IMR-90 (cell line): ENCODE measurements at regions not wholly inside any gene's neighbourhood (a gene's known extent, or its start where the extent isn't known, plus 50 kb on each side); places are given as distances from the start of the nearest gene placed in this dataset.

Experiments
- ATAC-seq: fragments of 200-7000 bp; cut with Tn5 transposase; 2 replicates; pipeline ENCODE4 v1.9.1; 2020; ENCODE audit warnings: low read depth, mild to moderate bottlenecking, moderate library complexity
- BruUV-seq: library from RNA; stranded (reverse); fragments of 400-500 nt; replicated peaks from 2 replicates; lab custom pipeline; 2021; lab: Mats Ljungman, UMichigan
- CTCF ChIA-PET: fragments of 300-600 bp; formaldehyde crosslinking; extraction: SDS; loops from one replicate; lab custom pipeline; 2021; ENCODE audit warnings: antibody characterized with exemption; lab: Yijun Ruan, JAX
- POLR2A ChIA-PET: fragments of 300-600 bp; sonication (Branson Sonifier 250); formaldehyde crosslinking; loops from one replicate; lab custom pipeline; 2022; ENCODE audit warnings: antibody characterized with exemption; ENCODE audit not compliant: unreplicated experiment; lab: Charles Lee
- DNase-seq: peaks from one replicate; pipeline ENCODE4 v3.0.0; 2013
- H2AFZ ChIP-seq: replicated peaks from 2 replicates; pipeline ENCODE3; 2013; ENCODE audit warnings: low read length, mild to moderate bottlenecking; ENCODE audit not compliant: poor library complexity
- H2AK5ac ChIP-seq: 2 replicates; pipeline ENCODE4 v1.6.1; 2013; ENCODE audit warnings: low read depth, low read length, inconsistent platforms
- H2AK9ac ChIP-seq: replicated peaks from 2 replicates; pipeline ENCODE3; 2013; ENCODE audit warnings: mild to moderate bottlenecking, low read depth, low read length, moderate library complexity; ENCODE audit not compliant: poor library complexity
- H2BK120ac ChIP-seq: 2 replicates; pipeline ENCODE4 v1.6.1; 2013; ENCODE audit warnings: low read depth, low read length, inconsistent platforms
- H2BK15ac ChIP-seq: 3 replicates; pipeline ENCODE4 v1.6.1; 2013; ENCODE audit warnings: low read depth, low read length, inconsistent platforms
- H2BK20ac ChIP-seq: 2 replicates; pipeline ENCODE4 v1.6.1; 2013; ENCODE audit warnings: low read depth, mild to moderate bottlenecking, inconsistent platforms, low read length, moderate library complexity
- H2BK5ac ChIP-seq: 2 replicates; pipeline ENCODE4 v1.6.1; 2013; ENCODE audit warnings: mild to moderate bottlenecking, low read depth, low read length, inconsistent platforms; ENCODE audit not compliant: poor library complexity, severe bottlenecking
- H3K14ac ChIP-seq: replicated peaks from 2 replicates; pipeline ENCODE4 v1.6.1; 2013; ENCODE audit warnings: low read depth, low read length, inconsistent platforms
- H3K18ac ChIP-seq: 2 replicates; pipeline ENCODE4 v1.6.1; 2013; ENCODE audit warnings: low read depth, low read length, control low read depth
- H3K23ac ChIP-seq: 2 replicates; pipeline ENCODE4 v1.6.1; 2013; ENCODE audit warnings: low read depth, low read length, inconsistent platforms
- H3K27ac ChIP-seq: 2 replicates; pipeline ENCODE4 v1.5.1; 2013; ENCODE audit warnings: mild to moderate bottlenecking, control low read depth, low read length; ENCODE audit not compliant: insufficient read depth
- H3K27me3 ChIP-seq: 2 replicates; pipeline ENCODE4 v1.6.1; 2013; ENCODE audit warnings: low read length; ENCODE audit not compliant: control insufficient read depth, insufficient read depth
- H3K36me3 ChIP-seq: 2 replicates; pipeline ENCODE4 v1.6.1; 2013; ENCODE audit warnings: low read length, mixed read lengths; ENCODE audit not compliant: control insufficient read depth, insufficient read depth
- H3K4ac ChIP-seq: 2 replicates; pipeline ENCODE4 v1.6.1; 2013; ENCODE audit warnings: low read depth, low read length, inconsistent platforms
- H3K4me1 ChIP-seq: 2 replicates; pipeline ENCODE4 v1.6.1; 2013; ENCODE audit warnings: low read length, mixed read lengths; ENCODE audit not compliant: control insufficient read depth, insufficient read depth
- H3K4me2 ChIP-seq: 2 replicates; pipeline ENCODE4 v1.6.1; 2013; ENCODE audit warnings: low read depth, mild to moderate bottlenecking, control low read depth, low read length, moderate library complexity
- H3K4me3 ChIP-seq: 2 replicates; pipeline ENCODE4 v1.5.1; 2013; ENCODE audit warnings: low read depth, mild to moderate bottlenecking, control low read depth, low read length, moderate library complexity; ENCODE audit not compliant: insufficient read depth
- H3K56ac ChIP-seq: 2 replicates; pipeline ENCODE4 v1.6.1; 2013; ENCODE audit warnings: low read length, inconsistent platforms; ENCODE audit not compliant: insufficient read depth; ENCODE audit errors: extremely low read depth
- H3K79me1 ChIP-seq, 2 experiments: 2 replicates each; pipeline ENCODE4 v1.6.1; 2013; ENCODE audit warnings: low read length in 2 of 2, inconsistent platforms in 1 of 2, low read depth in 1 of 2
- H3K9ac ChIP-seq: 2 replicates; pipeline ENCODE4 v1.6.1; 2013; ENCODE audit warnings: low read depth, low read length, control low read depth
- H3K9me1 ChIP-seq: 2 replicates; pipeline ENCODE4 v1.6.1; 2013; ENCODE audit warnings: low read length, inconsistent platforms; ENCODE audit not compliant: insufficient read depth
- H3K9me3 ChIP-seq: 2 replicates; pipeline ENCODE4 v1.6.1; 2013; ENCODE audit warnings: low read length; ENCODE audit not compliant: control insufficient read depth, insufficient read depth
- H4K20me1 ChIP-seq: 2 replicates; pipeline ENCODE4 v1.6.1; 2013; ENCODE audit warnings: low read length, inconsistent platforms; ENCODE audit not compliant: insufficient read depth
- H4K5ac ChIP-seq: 2 replicates; pipeline ENCODE4 v1.6.1; 2013; ENCODE audit warnings: mild to moderate bottlenecking, low read depth, low read length, control low read depth
- H4K8ac ChIP-seq, 2 experiments: 2 replicates each; pipeline ENCODE4 v1.6.1; 2013; ENCODE audit warnings: low read depth in 2 of 2, low read length in 2 of 2, control low read depth in 1 of 2, inconsistent platforms in 1 of 2
- H4K91ac ChIP-seq: 2 replicates; pipeline ENCODE4 v1.6.1; 2013; ENCODE audit warnings: low read depth, low read length, inconsistent platforms; ENCODE audit not compliant: insufficient read depth
- BHLHE40 ChIP-seq: fragments of 150-350 bp; IDR thresholded peaks from 2 replicates; pipeline ENCODE4 v1.6.1; 2016; ENCODE audit warnings: mild to moderate bottlenecking, low read depth, low read length
- CEBPB ChIP-seq: IDR thresholded peaks from 2 replicates; pipeline ENCODE4 v1.6.1; 2012; ENCODE audit warnings: low read depth, low read length, improper control_type of control experiment
- CHD1 ChIP-seq: IDR thresholded peaks from 2 replicates; pipeline ENCODE4 v1.6.1; 2012; ENCODE audit warnings: low read depth, low read length, improper control_type of control experiment
- CTCF ChIP-seq: conservative IDR thresholded peaks from 2 replicates; pipeline ENCODE4 v1.5.1; 2012; ENCODE audit warnings: mild to moderate bottlenecking, low read depth, low read length, improper control_type of control experiment
- ELK1 ChIP-seq: fragments of 150-350 bp; IDR thresholded peaks from 2 replicates; pipeline ENCODE4 v1.6.1; 2016; ENCODE audit warnings: low read depth, mild to moderate bottlenecking, low read length, moderate library complexity, borderline replicate concordance
- FOS ChIP-seq: fragments of 150-350 bp; IDR thresholded peaks from 2 replicates; pipeline ENCODE4 v1.6.1; 2016; ENCODE audit warnings: low read depth, low read length
- MAFK ChIP-seq: IDR thresholded peaks from 2 replicates; pipeline ENCODE4 v1.6.1; 2012; ENCODE audit warnings: low read depth, low read length, improper control_type of control experiment
- MAZ ChIP-seq: IDR thresholded peaks from 2 replicates; pipeline ENCODE4 v1.6.1; 2012; ENCODE audit warnings: low read depth, mild to moderate bottlenecking, low read length, improper control_type of control experiment, moderate library complexity, borderline replicate concordance
- MXI1 ChIP-seq: IDR thresholded peaks from 2 replicates; pipeline ENCODE4 v1.6.1; 2012; ENCODE audit warnings: low read depth, mild to moderate bottlenecking, low read length, moderate library complexity, borderline replicate concordance
- NFE2L2 ChIP-seq: fragments of 150-350 bp; IDR thresholded peaks from 2 replicates; pipeline ENCODE4 v1.6.1; 2016; ENCODE audit warnings: low read depth, mild to moderate bottlenecking, low read length
- POLR2A ChIP-seq: IDR thresholded peaks from 2 replicates; pipeline ENCODE4 v1.6.1; 2012; ENCODE audit warnings: mild to moderate bottlenecking, low read depth, low read length
- RAD21 ChIP-seq: IDR thresholded peaks from 2 replicates; pipeline ENCODE4 v1.6.1; 2012; ENCODE audit warnings: low read length, improper control_type of control experiment
- RCOR1 ChIP-seq: IDR thresholded peaks from 2 replicates; pipeline ENCODE4 v1.6.1; 2012; ENCODE audit warnings: mild to moderate bottlenecking, low read length, improper control_type of control experiment; ENCODE audit not compliant: insufficient replicate concordance
- RFX5 ChIP-seq: IDR thresholded peaks from 2 replicates; pipeline ENCODE4 v1.8.0; 2012; ENCODE audit warnings: low read depth, mild to moderate bottlenecking, low read length, moderate library complexity
- SMC3 ChIP-seq: fragments of 150-350 bp; IDR thresholded peaks from 2 replicates; pipeline ENCODE4 v1.6.1; 2016; ENCODE audit warnings: low read depth, mild to moderate bottlenecking, antibody characterized with exemption, low read length, moderate library complexity
- USF2 ChIP-seq: fragments of 150-350 bp; IDR thresholded peaks from 2 replicates; pipeline ENCODE4 v1.6.1; 2017; ENCODE audit warnings: mild to moderate bottlenecking, antibody characterized with exemption, low read length, low read depth
- WGBS, 2 experiments: methylation state at CpG; one replicate each; pipeline versions ENCODE4 v1.1.5 to v1.1.7; 2013; ENCODE audit warnings: missing lambda C conversion rate in 2 of 2; ENCODE audit not compliant: insufficient read length in 1 of 2; ENCODE audit errors: extremely low coverage in 2 of 2; 5-methylcytosine and 5-hydroxymethylcytosine counted together
- dilution Hi-C: fragments of 300-500 bp; cut with HindIII; formaldehyde crosslinking; loops from one replicate; pipeline ENCODE4 v1.14.3; 2018; ENCODE audit warnings: low sequenced_read_pairs; ENCODE audit not compliant: unreplicated experiment
- in situ Hi-C: fragments of 300-500 bp; cut with MboI; formaldehyde crosslinking; loops from 3 replicates; pipeline ENCODE4 v1.14.3; 2019; ENCODE audit warnings: low sequenced_read_pairs, inconsistent platforms, mixed read lengths
- intact Hi-C: fragments of 100-400 bp; cut with micrococcal nuclease; formaldehyde crosslinking; loops from 2 replicates; pipeline ENCODE4 v1.10.0; 2022

GRCh38 chr1:208542309-208542708, 298.1 kb upstream of the PLXNA2 start:
- Histone ChIP-seq H2AK5ac (no peak overlapping the region), H3K9me3 (no peaks in the 10 kb centered on the region; the same call in 1 of the 2 replicates), H2BK120ac (no peak overlapping the region), H3K4me1 (no peaks in the 10 kb centered on the region), H3K14ac (no peak overlapping the region), H2BK15ac (no peak overlapping the region), H4K91ac (no peak overlapping the region), H3K9ac (no peak overlapping the region), H3K27ac (no peak overlapping the region), H2BK20ac (no peak overlapping the region), H4K8ac (no peak overlapping the region), H3K56ac (no peak overlapping the region), H3K9me1 (no peaks in the 10 kb centered on the region), H4K5ac (no peak overlapping the region), H3K18ac (no peak overlapping the region), H2BK5ac (no peak overlapping the region), H3K79me1 (no peaks in the 10 kb centered on the region), H3K23ac (no peak overlapping the region), H3K4me3 (no peak overlapping the region), H3K4me2 (no peak overlapping the region), H3K36me3 (no peaks in the 10 kb centered on the region), H3K4ac (no peak overlapping the region), H2AFZ (no peak overlapping the region), H3K27me3 (no peaks in the 10 kb centered on the region), H2AK9ac (no peak overlapping the region), H4K20me1 (no peaks in the 10 kb centered on the region)
- no peak for TF ChIP-seq BHLHE40
- no peak for TF ChIP-seq ELK1
- TF ChIP-seq RCOR1, result no peak
- TF ChIP-seq USF2, result no peak
- TF ChIP-seq NFE2L2, result no peak
- TF ChIP-seq CTCF, result no peak
- TF ChIP-seq CEBPB, result no peak
- TF ChIP-seq MAZ, result no peak
- TF ChIP-seq SMC3, result no peak
- TF ChIP-seq FOS, result no peak
- no peak for TF ChIP-seq POLR2A
- TF ChIP-seq MXI1, result no peak
- no peak for TF ChIP-seq MAFK
- no peak for TF ChIP-seq RAD21
- TF ChIP-seq CHD1, result no peak
- no peak for TF ChIP-seq RFX5
- DNase-seq, result no peak
- in situ Hi-C loops (no loop called here), dilution Hi-C loops (no loop called here), intact Hi-C loops (no loop called here)
- BruUV-seq, result no TSS peak
- ATAC-seq, result no peak
- CTCF ChIA-PET, result no interaction called here
- POLR2A ChIA-PET, result no interaction called here
- 80% methylated on average over 1 of the region's 3 CpGs; no CpG with 5 or more reads in 1 of the 2 experiments for WGBS, 2 experiments
